ENCODE measurements at regions not wholly inside any gene's neighbourhood (a gene's known extent, or its start where the extent isn't known, plus 50 kb on each side); places are given as distances from the start of the nearest gene placed in this dataset.

DNA sequence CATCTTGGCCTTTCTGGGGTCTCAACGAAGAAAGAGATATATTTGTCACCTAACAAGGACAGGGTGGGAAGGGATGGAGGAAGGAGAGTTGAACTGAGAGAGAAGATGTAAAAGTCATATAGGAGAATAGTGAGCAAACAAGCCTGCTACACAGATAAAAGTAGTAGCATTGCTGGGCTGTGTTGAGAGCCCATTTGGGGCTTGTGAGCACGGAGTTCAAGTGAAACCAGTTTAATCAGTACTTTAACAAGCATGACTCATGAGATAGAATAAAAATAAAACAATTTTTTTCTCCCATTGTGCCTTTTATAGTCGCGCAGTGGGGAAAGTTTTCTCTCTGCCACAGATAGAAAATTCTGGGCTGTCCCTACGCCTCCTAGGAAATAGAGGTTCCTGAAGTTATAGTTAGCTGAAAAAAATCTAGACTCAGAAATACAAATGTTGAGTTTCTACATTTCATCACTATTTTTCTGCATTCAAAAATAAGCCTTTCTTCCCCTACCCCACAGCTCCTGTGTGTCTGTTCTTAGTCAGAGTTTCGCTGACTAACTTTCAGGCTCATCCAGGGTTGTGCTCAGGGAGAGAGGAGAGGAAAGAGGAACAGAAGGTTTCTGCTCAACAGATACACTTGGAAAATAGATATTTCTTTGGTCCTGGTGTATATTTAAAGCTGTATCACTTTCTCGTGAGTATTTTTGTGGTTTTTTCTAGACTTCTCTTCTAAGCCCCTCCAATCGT is 395.8 kb upstream of the ADAMTSL1 start:
- DNase-seq = no peak

DNA sequence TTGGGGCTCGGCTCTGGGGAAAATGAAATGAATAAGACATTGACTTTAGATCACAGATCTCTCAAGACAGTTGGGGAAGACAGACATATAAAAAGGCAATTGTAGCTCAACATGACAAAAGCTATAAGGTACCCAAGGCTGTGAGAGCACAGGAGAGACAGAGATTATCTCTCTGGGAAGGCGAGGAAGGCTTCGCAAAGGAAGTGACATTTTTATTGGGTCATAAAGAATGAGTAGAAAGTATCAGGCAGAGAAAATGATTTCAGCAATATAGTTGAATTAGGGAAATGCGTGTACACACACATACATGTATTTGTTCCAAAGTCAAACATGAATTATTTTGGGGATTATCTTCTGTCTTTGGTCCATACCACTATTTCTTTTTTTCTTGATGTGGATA is 381.8 kb upstream of the ADAMTSL1 start:
- no peak for DNase-seq

GRCh38 chr9:18106006-18106560 is 367.9 kb upstream of the ADAMTSL1 start:
- no peak for DNase-seq

- DNase-seq = no peak
Observed at GRCh38 chr9:18109675-18110074, 364.3 kb upstream of the ADAMTSL1 start.

- no peak for DNase-seq
Observed at GRCh38 chr9:18111146-18111545, 362.8 kb upstream of the ADAMTSL1 start.

- no peak for DNase-seq
Observed at GRCh38 chr9:18114559-18115475, 359.1 kb upstream of the ADAMTSL1 start.

DNA sequence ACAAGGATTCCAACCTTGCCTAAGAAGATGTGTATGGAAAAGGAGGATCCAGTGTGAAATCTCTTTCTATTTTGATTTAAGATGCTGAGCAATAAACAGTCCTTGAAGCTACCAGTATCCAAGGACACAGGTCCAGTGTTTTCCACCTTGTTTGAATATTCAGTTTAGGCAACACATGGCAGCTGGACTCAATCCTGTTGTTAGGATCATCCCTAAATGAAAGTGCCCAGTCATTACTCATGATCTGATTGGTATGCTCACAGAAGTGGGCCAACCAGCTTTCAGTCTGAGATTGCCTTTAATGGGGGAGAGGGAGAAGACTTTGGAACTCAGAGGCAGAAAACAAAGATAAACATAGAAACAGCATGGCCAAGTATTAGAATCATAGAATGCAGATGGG is 355.7 kb upstream of the ADAMTSL1 start:
- DNase-seq = no peak

DNA sequence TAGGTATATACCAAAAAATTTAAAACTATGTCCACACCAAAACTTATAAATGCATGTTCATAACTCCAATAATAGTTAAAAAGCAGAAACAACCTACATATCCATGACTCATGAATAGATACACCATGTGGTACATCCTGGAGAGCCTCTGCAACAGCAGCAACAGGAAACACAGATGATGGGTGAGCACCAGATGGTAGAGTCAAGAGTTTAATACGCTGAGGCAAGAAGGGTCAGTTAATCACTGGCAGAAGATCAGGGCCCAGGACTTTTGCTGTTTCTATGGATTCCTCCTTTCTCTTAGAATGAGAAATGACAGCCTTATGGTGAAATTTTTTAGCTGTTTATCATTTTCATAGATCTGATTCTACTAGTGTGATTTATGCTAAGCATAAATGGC is 351.8 kb upstream of the ADAMTSL1 start:
- DNase-seq = no peak

DNA sequence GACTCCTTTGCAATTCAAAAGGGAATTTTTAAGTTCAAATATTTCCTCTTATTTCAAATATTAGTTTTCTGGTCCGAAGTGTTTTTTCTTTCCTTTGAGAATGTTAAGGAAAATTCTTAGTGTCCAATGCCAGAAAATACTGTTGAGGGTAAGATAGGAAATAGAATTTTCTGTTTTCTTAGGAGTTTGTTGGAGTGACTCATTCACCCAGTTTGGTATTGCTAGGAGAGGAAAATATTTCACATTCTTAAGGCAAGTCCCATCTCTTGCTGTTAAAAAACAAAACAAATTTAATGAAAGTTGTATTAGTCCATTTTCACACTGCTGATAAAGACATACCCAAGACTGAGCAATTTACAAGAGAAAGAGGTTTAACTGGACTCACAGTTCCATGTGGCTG is 349.2 kb upstream of the ADAMTSL1 start:
- DNase-seq = no peak

- DNase-seq = no peak
Observed at GRCh38 chr9:18126831-18127498, 347.0 kb upstream of the ADAMTSL1 start.

GRCh38 chr9:18127499-18127875 is 346.5 kb upstream of the ADAMTSL1 start:
- no peak for DNase-seq

- no peak for DNase-seq
Observed at GRCh38 chr9:18129809-18130334, 344.1 kb upstream of the ADAMTSL1 start.

GRCh38 chr9:18136354-18136994 is 337.5 kb upstream of the ADAMTSL1 start:
- no peak for DNase-seq

DNA sequence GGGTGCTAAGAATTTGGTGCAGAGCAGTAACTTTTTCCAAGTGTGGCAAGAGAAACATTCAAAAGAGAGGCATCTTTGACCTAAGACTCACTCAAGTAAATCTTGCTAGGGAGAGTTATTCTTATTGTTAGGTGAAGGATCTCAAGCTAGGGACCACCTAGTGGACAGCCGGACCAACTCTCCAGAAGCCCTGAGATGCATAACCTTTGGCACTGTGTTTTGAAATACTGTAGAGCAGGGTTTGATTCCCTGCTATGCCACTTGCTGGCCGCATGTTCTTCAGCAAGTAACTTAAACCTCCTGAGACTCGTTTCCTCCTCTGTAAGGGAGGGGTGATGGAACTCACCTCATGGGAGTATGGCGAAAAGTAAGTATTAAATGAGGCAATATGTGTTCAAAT is 336.1 kb upstream of the ADAMTSL1 start:
- no peak for DNase-seq

DNA sequence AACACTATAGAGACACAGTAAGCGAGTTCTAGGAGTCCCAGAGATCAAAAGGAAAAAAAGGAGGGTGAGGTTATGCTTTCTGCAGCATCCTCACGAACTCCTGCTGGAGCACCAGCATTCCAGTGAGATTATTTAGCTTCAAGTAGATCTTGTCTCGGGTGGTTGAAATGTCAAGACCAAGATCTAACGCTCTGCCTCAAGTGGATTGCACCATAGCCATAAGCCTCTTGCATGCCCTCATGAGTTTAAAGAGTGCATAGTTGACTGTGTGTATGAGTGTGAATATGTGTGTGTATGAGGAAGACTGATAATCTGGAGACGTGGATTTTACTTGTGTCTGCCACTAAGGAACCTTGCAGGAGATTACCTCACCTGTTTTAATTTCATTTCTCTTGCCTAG is 335.3 kb upstream of the ADAMTSL1 start:
- DNase-seq = no peak

- DNase-seq = no peak
Observed at GRCh38 chr9:18141681-18142080, 332.3 kb upstream of the ADAMTSL1 start.

DNA sequence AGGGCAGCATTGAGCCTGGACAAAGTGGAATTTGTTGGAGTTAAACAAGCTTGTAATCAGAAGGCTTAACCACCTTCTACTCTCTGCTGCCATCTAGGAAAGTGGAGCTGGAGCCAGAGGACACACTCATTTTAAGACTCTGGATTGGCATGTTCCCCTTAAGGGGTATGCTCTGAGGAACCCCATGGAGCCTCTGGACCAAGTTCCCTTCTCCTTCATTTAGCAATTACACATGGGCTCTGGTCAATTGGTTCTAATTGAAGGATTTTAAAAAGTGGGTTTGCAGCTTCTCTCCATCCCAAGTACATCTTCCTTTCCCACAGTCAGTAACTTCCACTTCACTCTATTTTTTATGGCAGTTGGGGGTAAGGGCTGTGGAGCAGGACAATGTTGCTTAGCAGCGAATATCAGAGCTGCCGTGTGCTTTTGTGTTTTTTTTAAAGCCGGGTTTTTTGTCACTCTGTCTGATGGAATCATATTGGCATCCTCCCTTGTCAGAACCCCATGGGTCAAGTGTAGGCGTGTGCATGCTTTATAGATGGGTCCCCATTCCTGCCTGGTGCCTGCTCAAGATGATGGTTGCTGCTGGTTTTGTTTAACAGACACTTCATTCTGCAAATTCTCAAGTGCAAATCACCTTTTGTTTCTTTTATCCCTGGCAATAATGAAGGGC is 330.7 kb upstream of the ADAMTSL1 start:
- DNase-seq = no peak

- no peak for DNase-seq
Observed at GRCh38 chr9:18146329-18146728, 327.6 kb upstream of the ADAMTSL1 start.

DNA sequence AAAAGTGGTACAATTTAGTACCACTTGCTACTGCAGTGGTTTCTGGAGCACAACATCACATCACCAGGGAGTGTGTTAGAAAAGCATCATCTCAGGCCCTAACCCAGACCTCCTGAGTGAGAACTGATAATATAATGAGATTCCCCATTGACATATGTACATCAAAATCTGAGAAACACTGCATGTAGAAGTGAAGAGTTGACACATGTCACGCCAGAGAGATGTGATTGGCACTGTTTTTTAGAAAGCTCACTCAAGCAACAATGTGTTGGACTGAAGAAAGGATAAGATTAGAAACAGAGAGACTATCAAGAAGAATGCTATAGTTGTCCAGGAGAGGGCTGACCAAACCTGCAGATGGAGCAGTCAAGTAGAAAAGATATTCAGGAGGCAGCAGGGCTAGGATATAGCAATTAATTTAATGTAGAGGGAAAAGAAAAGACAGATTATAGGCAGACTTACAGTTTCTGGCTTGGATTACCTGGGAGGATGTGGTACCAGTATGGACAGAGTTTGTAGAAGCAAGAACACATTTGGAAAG is 324.4 kb upstream of the ADAMTSL1 start:
- DNase-seq = no peak

- no peak for DNase-seq
Observed at GRCh38 chr9:18154661-18155060, 319.3 kb upstream of the ADAMTSL1 start.

DNA sequence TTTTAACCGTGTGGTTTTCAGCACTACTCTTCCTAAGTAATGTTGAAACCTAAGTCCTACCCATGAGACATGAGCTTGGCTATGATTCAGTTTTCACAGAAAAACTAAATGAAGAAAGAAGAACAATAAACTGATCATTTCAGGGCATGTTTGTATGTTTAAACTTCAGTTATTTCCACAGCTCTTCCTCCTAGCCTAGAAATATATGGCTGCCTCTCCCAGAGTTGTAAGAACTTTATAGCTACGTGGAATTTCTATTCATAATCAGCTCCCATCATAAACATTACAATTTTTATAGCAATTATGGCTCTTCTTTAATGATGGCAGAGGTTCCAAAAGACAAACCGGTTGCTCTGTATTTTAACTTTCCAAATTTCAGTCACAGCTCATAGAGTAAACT is 314.7 kb upstream of the ADAMTSL1 start:
- DNase-seq = no peak

- no peak for DNase-seq
Observed at GRCh38 chr9:18163146-18163545, 310.8 kb upstream of the ADAMTSL1 start.
